HG03457 (cell line): ENCODE measurements at regions not wholly inside any gene's neighbourhood (a gene's known extent, or its start where the extent isn't known, plus 50 kb on each side); places are given as distances from the start of the nearest gene placed in this dataset.

Source experiments
- ATAC-seq: cut with Tn5 transposase; IDR thresholded peaks from one replicate; pipeline ENCODE4 v1.9.1; 2021; ENCODE audit warnings: moderate number of reproducible peaks; ENCODE audit not compliant: unreplicated experiment

GRCh38 chr4:18247189-18247588, 225.6 kb upstream of the LCORL start:
- ATAC-seq: no peak

DNA sequence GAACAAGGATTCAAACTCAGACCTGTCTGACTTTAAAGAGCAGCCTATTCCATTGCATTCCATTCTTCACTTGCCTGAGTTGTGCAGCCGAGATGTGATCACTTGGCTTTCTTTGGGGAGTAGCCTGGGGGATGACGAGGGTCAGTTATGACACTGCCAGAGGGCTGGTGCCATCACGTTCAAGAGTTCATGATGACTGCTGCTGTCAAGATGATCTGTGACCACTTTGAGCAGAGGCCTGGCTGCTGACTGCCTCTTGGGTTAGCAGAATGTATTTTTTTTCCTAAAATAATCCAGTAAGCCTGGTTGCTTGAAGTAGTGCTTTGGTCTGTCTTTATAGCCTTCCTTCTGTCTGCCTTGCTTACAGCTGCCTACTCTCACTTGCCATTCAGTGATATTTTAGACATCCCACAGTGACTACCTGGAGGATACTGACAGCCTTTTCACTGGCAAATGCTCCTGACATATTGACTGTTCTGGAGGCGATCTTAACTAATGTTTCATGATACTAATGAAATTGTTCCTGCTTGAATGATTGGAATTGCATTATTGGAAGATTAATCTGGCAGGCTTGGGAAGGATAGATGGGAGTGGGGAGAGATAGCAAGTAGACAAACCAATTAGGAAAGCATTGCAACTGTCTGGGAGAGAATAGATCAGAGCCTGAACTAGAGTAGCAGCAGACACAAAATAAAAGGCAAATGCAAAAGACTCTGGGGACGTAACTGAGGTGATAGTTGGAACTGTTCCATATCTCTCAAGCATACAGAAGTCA, 221.6 kb upstream of the LCORL start:
- no peak for ATAC-seq

- no peak for ATAC-seq
These were observed 220.2 kb upstream of the LCORL start for GRCh38 chr4:18241727-18242126.

DNA sequence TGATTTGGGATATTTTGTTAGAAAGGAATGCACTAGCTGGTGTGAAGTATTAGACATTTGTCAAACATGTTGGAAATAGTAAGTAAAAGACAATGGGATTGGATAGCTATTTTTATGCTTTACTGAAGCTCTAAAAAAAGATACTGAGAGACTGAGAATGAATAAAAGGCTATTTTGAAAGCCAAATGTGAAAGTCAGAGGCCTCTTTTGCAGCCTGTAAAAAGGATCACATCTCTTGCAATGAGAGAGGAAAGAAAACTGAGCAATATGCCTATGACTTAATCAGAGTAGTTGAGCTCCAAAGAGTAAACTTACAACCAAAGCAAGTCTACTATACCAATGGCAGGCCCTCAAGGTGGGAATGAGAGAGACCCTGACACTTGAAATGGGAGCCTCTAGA, 212.6 kb upstream of the LCORL start:
- ATAC-seq: no peak

- no peak for ATAC-seq
These were observed 210.2 kb upstream of the LCORL start for GRCh38 chr4:18231726-18232125.

DNA sequence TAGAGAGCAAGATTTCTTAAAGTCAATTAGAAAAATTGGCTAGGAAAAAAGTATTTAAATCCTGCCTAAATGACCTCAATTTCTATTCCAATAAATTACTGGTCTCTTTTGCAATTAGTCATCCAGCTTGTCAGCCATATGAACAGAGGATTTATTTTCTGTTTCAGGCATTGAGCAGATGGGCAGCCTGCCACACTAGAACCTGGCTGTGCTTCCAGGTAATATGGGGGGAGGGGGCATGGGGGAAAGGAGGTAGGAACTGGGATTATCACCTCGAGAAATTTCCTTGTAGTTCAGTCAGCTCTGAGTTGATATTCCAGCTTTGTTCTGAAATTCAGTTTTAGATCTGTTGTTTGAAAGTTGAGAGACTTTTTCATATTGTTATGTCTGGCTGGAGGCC, 206.3 kb upstream of the LCORL start:
- ATAC-seq: no peak

DNA sequence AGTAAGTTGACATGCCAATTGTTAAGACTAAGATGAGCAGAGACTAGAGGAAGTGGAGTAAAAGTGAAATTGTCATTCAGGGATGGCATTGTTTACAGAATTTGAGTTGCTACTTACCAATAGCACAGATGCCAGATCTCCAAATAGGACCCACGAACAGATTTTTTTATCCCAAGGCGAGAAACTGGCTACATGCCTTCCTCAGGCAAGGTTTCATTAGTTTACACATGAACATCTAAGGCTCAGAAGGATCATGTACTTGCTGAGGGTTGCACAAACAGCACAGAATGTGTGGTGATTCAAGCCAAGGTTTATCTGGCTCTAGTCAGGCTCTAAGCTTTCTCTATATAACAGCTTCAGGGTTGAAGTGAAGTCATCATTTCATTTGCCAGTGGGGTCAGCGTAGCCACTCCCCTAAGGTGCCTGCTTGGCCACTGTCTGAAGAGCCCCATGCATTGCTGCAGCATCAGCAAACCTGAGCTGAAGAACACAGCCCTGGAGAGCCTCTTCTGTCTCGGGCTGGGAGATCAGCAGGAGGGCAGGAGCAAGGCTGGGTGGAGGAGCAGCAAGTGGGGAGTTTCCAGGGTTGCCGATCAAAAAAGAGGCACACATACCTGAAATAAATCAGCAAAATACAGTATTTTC, 193.0 kb upstream of the LCORL start:
- ATAC-seq: no peak

DNA sequence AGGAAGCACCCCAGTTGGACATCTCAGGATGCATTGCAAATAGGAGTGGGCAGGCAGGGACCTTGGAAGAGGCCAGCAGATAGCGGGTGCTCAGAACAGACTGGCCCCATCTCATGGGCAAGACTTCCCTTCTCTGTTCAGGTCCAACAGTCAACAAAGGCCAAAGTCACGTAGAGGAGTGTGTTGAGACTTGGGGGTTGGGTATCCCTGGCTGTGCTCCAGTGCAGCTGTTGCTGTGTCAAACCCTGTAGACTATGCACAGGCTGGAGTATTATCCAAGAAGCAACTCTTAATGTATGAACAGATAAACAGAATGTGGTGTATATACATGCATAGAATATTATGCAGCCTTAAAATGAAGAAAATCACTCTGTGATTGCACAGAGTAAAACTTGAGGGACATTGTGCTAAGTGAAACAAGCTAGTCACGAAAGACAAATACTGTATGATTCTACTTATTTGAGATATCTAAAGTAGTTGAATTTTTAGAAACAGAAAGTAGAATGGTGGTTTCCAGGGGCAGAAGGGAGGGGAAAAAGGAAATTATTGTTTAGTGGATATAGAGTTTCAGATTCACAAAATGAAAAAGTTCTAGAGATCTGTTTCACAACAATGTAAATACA, 192.1 kb upstream of the LCORL start:
- peak; percentile 47 for ATAC-seq

GRCh38 chr4:18209448-18209847, 187.9 kb upstream of the LCORL start:
- peak; percentile 69 for ATAC-seq

GRCh38 chr4:18203966-18204365, 182.4 kb upstream of the LCORL start:
- ATAC-seq: no peak

- no peak for ATAC-seq
These were observed 180.9 kb upstream of the LCORL start for GRCh38 chr4:18202486-18202885.

GRCh38 chr4:18201885-18202284, 180.3 kb upstream of the LCORL start:
- ATAC-seq: no peak

DNA sequence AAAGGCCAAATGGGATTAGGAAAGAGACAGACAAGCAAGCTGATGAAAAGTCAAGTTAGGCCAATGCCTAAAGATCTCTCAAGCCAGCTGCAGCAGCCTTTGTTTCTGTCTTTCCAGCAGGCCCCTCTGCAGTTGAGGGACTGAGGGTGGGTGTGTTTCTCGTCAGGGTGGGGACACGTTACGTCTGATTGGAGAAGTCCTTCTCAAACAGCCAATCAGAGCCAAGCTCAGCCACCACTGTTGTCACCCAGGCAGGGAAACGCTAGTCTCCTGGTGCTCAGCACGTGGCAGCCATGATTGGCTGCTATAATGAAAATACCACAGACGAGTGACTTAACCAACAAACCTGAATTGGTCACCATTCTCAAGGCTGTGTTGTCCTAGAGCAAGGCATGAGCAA, 177.1 kb upstream of the LCORL start:
- ATAC-seq: no peak

- ATAC-seq: no peak
These were observed 175.9 kb upstream of the LCORL start for GRCh38 chr4:18197467-18197866.

GRCh38 chr4:18194278-18194677, 172.7 kb upstream of the LCORL start:
- no peak for ATAC-seq

GRCh38 chr4:18192901-18193300, 171.3 kb upstream of the LCORL start:
- ATAC-seq: no peak

- no peak for ATAC-seq
These were observed 163.9 kb upstream of the LCORL start for GRCh38 chr4:18185491-18185890.

GRCh38 chr4:18180892-18181291, 159.3 kb upstream of the LCORL start:
- ATAC-seq: peak; percentile 56

- ATAC-seq: no peak
These were observed 158.6 kb upstream of the LCORL start for GRCh38 chr4:18180122-18180521.

DNA sequence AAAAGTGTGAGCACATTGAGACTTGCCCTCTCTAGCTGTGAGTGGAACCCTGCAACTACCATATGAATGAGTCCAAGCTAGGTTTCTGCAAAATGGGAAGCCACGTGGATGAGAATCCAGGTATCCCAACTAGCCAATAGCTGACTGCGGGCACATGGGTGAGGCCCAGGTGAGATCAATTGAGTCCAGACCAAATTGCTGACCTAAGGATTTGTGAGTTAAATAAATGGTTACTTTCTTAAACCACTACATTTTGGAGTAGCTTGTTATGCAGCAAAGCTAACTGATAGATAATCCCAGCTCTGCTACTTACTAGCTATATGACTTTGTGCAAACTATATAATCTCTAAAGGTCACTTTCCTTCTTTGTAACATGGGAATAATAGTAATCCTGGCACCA, 150.3 kb upstream of the LCORL start:
- no peak for ATAC-seq

GRCh38 chr4:18167831-18168230, 146.3 kb upstream of the LCORL start:
- ATAC-seq: no peak

DNA sequence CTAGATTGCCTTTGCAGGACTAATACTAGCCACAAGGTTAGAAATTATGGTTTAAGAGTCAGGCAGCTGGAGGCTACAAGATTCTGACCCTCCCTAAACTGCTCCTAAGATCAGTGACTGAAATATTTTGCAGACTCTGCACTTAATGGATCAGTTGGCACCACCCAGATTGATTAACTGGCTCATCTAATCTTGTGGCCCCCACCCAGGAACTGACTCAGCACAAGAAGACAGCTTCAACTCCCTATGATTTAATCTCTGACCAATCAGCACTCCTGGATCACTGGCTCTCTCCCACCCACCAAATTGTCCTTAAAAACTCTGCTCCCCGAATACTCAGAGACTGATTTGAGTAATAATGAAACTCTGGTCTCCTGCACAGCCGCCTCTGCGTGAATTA, 145.4 kb upstream of the LCORL start:
- no peak for ATAC-seq
